GM18868 (cell line): ENCODE measurements at regions not wholly inside any gene's neighbourhood (a gene's known extent, or its start where the extent isn't known, plus 50 kb on each side); places are given as distances from the start of the nearest gene placed in this dataset.

Experiments used
- ATAC-seq: cut with Tn5 transposase; IDR thresholded peaks from one replicate; pipeline ENCODE4 v1.9.1; 2021; ENCODE audit warnings: mild to moderate bottlenecking, moderate library complexity; ENCODE audit not compliant: unreplicated experiment

- ATAC-seq = no peak
These were observed 348.2 kb downstream of the IRX1 start for GRCh38 chr5:3943859-3944258.

GRCh38 chr5:3944930-3945329, 349.3 kb downstream of the IRX1 start:
- no peak for ATAC-seq

- no peak for ATAC-seq
These were observed 353.2 kb downstream of the IRX1 start for GRCh38 chr5:3948838-3949237.

- no peak for ATAC-seq
These were observed 358.6 kb downstream of the IRX1 start for GRCh38 chr5:3954199-3954598.

GRCh38 chr5:3954633-3955032, 359.0 kb downstream of the IRX1 start:
- ATAC-seq = no peak

- ATAC-seq = no peak
These were observed 362.0 kb downstream of the IRX1 start for GRCh38 chr5:3957658-3958057.

- no peak for ATAC-seq
These were observed 362.8 kb downstream of the IRX1 start for GRCh38 chr5:3958389-3958788.

- no peak for ATAC-seq
These were observed 366.5 kb downstream of the IRX1 start for GRCh38 chr5:3962113-3962512.

GRCh38 chr5:3963652-3964051, 368.0 kb downstream of the IRX1 start:
- ATAC-seq = no peak

- ATAC-seq = no peak
These were observed 384.5 kb downstream of the IRX1 start for GRCh38 chr5:3980156-3980555.

- no peak for ATAC-seq
These were observed 392.2 kb downstream of the IRX1 start for GRCh38 chr5:3987867-3988266.

- ATAC-seq = no peak
These were observed 398.3 kb downstream of the IRX1 start for GRCh38 chr5:3993856-3994473.

- no peak for ATAC-seq
These were observed 399.0 kb downstream of the IRX1 start for GRCh38 chr5:3994628-3995027.

- ATAC-seq = no peak
These were observed 400.5 kb downstream of the IRX1 start for GRCh38 chr5:3995954-3996619.

GRCh38 chr5:3996707-3997336, 401.2 kb downstream of the IRX1 start:
- no peak for ATAC-seq

- no peak for ATAC-seq
These were observed 402.0 kb downstream of the IRX1 start for GRCh38 chr5:3997670-3998069.

- ATAC-seq = no peak
These were observed 404.3 kb downstream of the IRX1 start for GRCh38 chr5:3999929-4000328.

GRCh38 chr5:4001004-4001403, 405.4 kb downstream of the IRX1 start:
- ATAC-seq = no peak

- ATAC-seq = no peak
These were observed 406.3 kb downstream of the IRX1 start for GRCh38 chr5:4001758-4002533.

GRCh38 chr5:4005335-4005734, 409.7 kb downstream of the IRX1 start:
- no peak for ATAC-seq

GRCh38 chr5:4007001-4007400, 411.4 kb downstream of the IRX1 start:
- no peak for ATAC-seq

GRCh38 chr5:4011943-4012342, 416.3 kb downstream of the IRX1 start:
- no peak for ATAC-seq
